ENCODE measurements at regions not wholly inside any gene's neighbourhood (a gene's known extent, or its start where the extent isn't known, plus 50 kb on each side); places are given as distances from the start of the nearest gene placed in this dataset.

- no peaks in the 10 kb centered on the region for H3K9me3 ChIP-seq (ENCODE audit: control insufficient read depth in 2 of 2, low read length in 2 of 2)
- Mint-ChIP-seq H3K27me3 (no peaks in the 10 kb centered on the region), H3K4me1 (no peaks in the 10 kb centered on the region), H3K9me3 (peaks cover 0 to 5% (median 0%) of the 10 kb centered on the region in 7 donors), H3K36me3 (no peaks in the 10 kb centered on the region), H3K27ac (no peak overlapping the region), H3K4me3 (no peak overlapping the region)
- DNase-seq = no peak
- H3K27ac ChIP-seq (ENCODE audit: insufficient read depth, low read length, poor library complexity, severe bottlenecking) = no peak overlapping the region
- no peak overlapping the region for H3K4me3 ChIP-seq (ENCODE audit: low read depth, low read length)
- H3K4me1 ChIP-seq (ENCODE audit: control insufficient read depth, insufficient read depth, low read length, poor library complexity, severe bottlenecking) = no peaks in the 10 kb centered on the region
- no peaks in the 10 kb centered on the region for H3K27me3 ChIP-seq (ENCODE audit: control insufficient read depth, insufficient read depth, low read length)
- no peak for ATAC-seq (ENCODE audit: low read depth in 2 of 2)
- H3K36me3 ChIP-seq (ENCODE audit: control insufficient read depth, insufficient read depth, low read length) = no peaks in the 10 kb centered on the region
These were observed 560.6 kb downstream of the PDCD6IP start for GRCh38 chr3:34359064-34359463.

GRCh38 chr3:34360713-34361112, 562.3 kb downstream of the PDCD6IP start:
- peaks cover 0 to 5% (median 0%) of the 10 kb centered on the region in 7 donors for H3K9me3 Mint-ChIP-seq
- no peaks in the 10 kb centered on the region for H3K4me1 Mint-ChIP-seq

DNA sequence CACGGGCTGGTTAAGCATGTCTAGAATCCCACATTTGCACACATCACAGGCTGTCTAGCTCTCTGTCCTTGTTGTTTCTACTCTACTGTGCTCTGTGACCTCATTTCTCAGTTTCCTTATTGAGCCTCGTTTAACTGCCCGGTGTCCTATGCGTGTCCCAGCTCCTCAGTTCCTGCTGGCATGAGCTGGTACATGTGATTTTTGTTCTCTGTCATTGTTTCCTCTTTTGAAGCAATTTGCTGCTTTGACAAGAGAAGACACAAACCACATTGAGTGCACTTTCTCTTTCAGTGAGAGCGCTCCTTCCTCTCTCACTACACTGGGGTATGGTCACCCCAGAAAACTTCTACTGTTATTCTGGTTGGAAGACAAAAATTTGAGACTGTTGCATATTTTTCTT, 563.5 kb downstream of the PDCD6IP start:
- Histone ChIP-seq H3K36me3 (ENCODE audit: control insufficient read depth, insufficient read depth, low read length) (no peaks in the 10 kb centered on the region), H3K4me1 (ENCODE audit: control insufficient read depth, insufficient read depth, low read length, poor library complexity, severe bottlenecking) (no peaks in the 10 kb centered on the region), H3K9me3 (ENCODE audit: control insufficient read depth in 2 of 2, low read length in 2 of 2) (no peaks in the 10 kb centered on the region), H3K27me3 (ENCODE audit: control insufficient read depth, insufficient read depth, low read length) (no peaks in the 10 kb centered on the region), H3K4me3 (ENCODE audit: low read depth, low read length) (no peak overlapping the region), H3K27ac (ENCODE audit: insufficient read depth, low read length, poor library complexity, severe bottlenecking) (no peak overlapping the region)
- peak in 1 of 3 donors; percentile 7 for DNase-seq
- Mint-ChIP-seq H3K36me3 (no peaks in the 10 kb centered on the region), H3K4me1 (no peaks in the 10 kb centered on the region), H3K27ac (no peak overlapping the region), H3K4me3 (no peak overlapping the region), H3K9me3 (peaks cover 0 to 4% (median 0%) of the 10 kb centered on the region in 7 donors), H3K27me3 (no peaks in the 10 kb centered on the region)
- peak in 1 of 2 donors; percentile 24 for ATAC-seq (ENCODE audit: low read depth in 2 of 2)

More at GRCh38 chr3:34360713-34361112, 562.3 kb downstream of the PDCD6IP start:
- Mint-ChIP-seq H3K27me3 (no peaks in the 10 kb centered on the region), H3K4me3 (no peak overlapping the region), H3K27ac (no peak overlapping the region), H3K36me3 (no peaks in the 10 kb centered on the region)
- Histone ChIP-seq H3K4me3 (ENCODE audit: low read depth, low read length) (no peak overlapping the region), H3K9me3 (ENCODE audit: control insufficient read depth in 2 of 2, low read length in 2 of 2) (no peaks in the 10 kb centered on the region), H3K36me3 (ENCODE audit: control insufficient read depth, insufficient read depth, low read length) (no peaks in the 10 kb centered on the region), H3K4me1 (ENCODE audit: control insufficient read depth, insufficient read depth, low read length, poor library complexity, severe bottlenecking) (no peaks in the 10 kb centered on the region), H3K27me3 (ENCODE audit: control insufficient read depth, insufficient read depth, low read length) (no peaks in the 10 kb centered on the region), H3K27ac (ENCODE audit: insufficient read depth, low read length, poor library complexity, severe bottlenecking) (no peak overlapping the region)
- DNase-seq (no peak), ATAC-seq (ENCODE audit: low read depth in 2 of 2) (no peak)

- Histone ChIP-seq H3K4me3 (ENCODE audit: low read depth, low read length) (no peak overlapping the region), H3K4me1 (ENCODE audit: control insufficient read depth, insufficient read depth, low read length, poor library complexity, severe bottlenecking) (no peaks in the 10 kb centered on the region), H3K27me3 (ENCODE audit: control insufficient read depth, insufficient read depth, low read length) (no peaks in the 10 kb centered on the region), H3K36me3 (ENCODE audit: control insufficient read depth, insufficient read depth, low read length) (no peaks in the 10 kb centered on the region), H3K27ac (ENCODE audit: insufficient read depth, low read length, poor library complexity, severe bottlenecking) (no peak overlapping the region), H3K9me3 (ENCODE audit: control insufficient read depth in 2 of 2, low read length in 2 of 2) (no peaks in the 10 kb centered on the region)
- no peaks in the 10 kb centered on the region for H3K36me3 Mint-ChIP-seq
- ATAC-seq (ENCODE audit: low read depth in 2 of 2) = no peak
- H3K4me1 Mint-ChIP-seq = no peaks in the 10 kb centered on the region
- no peaks in the 10 kb centered on the region for H3K27me3 Mint-ChIP-seq
- no peak for DNase-seq
- no peak overlapping the region for H3K27ac Mint-ChIP-seq
- peaks cover 0 to 4% (median 0%) of the 10 kb centered on the region in 7 donors for H3K9me3 Mint-ChIP-seq
- H3K4me3 Mint-ChIP-seq = no peak overlapping the region
These were observed 564.5 kb downstream of the PDCD6IP start for GRCh38 chr3:34362910-34363309.

DNA sequence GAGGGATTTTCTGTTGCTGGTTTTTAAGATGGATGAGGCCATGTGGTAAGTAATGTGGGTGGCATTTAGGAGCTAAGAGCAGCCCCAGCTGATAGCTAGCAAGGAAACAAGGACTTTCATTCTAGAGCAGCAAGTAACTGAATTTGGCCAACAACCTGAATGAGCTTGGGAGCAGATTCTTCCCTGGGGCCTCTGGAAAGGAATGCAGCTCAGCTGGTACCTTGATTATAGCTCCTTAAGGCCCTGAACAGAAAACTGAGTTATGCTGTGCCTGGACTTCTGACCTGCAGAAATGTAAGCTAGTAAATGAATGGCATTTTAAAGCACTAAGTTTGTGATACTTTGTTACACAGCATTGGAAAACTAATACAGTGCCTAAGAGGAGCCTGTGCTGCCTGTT, 565.5 kb downstream of the PDCD6IP start:
- no peak overlapping the region for H3K4me3 ChIP-seq (ENCODE audit: low read depth, low read length)
- ATAC-seq (ENCODE audit: low read depth in 2 of 2) (no peak), DNase-seq (no peak)
- peaks cover 0 to 4% (median under 1%) of the 10 kb centered on the region in 7 donors for H3K9me3 Mint-ChIP-seq
- no peak overlapping the region for H3K27ac Mint-ChIP-seq
- H3K27me3 ChIP-seq (ENCODE audit: control insufficient read depth, insufficient read depth, low read length) = no peaks in the 10 kb centered on the region
- no peaks in the 10 kb centered on the region for H3K9me3 ChIP-seq (ENCODE audit: control insufficient read depth in 2 of 2, low read length in 2 of 2)
- H3K4me3 Mint-ChIP-seq = no peak overlapping the region
- no peaks in the 10 kb centered on the region for H3K36me3 Mint-ChIP-seq
- H3K4me1 Mint-ChIP-seq = no peaks in the 10 kb centered on the region
- no peaks in the 10 kb centered on the region for H3K36me3 ChIP-seq (ENCODE audit: control insufficient read depth, insufficient read depth, low read length)
- no peaks in the 10 kb centered on the region for H3K27me3 Mint-ChIP-seq
- H3K27ac ChIP-seq (ENCODE audit: insufficient read depth, low read length, poor library complexity, severe bottlenecking) = no peak overlapping the region
- no peaks in the 10 kb centered on the region for H3K4me1 ChIP-seq (ENCODE audit: control insufficient read depth, insufficient read depth, low read length, poor library complexity, severe bottlenecking)

DNA sequence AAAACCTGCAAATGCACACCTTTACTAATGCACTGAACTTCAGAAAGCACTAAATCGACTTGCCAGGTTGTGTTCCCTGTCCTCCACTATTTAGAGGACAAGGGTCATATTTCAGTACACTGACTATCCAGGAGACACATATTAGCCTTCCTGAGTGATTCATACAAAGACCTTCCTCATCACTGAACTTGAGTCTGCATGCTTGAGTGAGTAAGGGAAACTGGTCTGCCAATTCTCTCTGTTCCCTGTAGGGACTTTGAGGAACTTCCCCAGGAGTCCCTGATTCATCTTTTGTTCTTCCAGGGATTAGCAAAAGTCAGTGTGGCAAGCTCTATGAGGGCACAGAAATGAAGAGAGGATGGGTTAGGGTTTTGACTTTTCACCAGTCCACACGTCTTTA, 565.9 kb downstream of the PDCD6IP start:
- H3K4me1 ChIP-seq (ENCODE audit: control insufficient read depth, insufficient read depth, low read length, poor library complexity, severe bottlenecking) = no peaks in the 10 kb centered on the region
- H3K27me3 ChIP-seq (ENCODE audit: control insufficient read depth, insufficient read depth, low read length) = no peaks in the 10 kb centered on the region
- DNase-seq (no peak), ATAC-seq (ENCODE audit: low read depth in 2 of 2) (no peak)
- Mint-ChIP-seq H3K27ac (no peak overlapping the region), H3K4me3 (no peak overlapping the region), H3K27me3 (no peaks in the 10 kb centered on the region), H3K9me3 (peaks cover 0 to 4% (median 1%) of the 10 kb centered on the region in 7 donors), H3K36me3 (no peaks in the 10 kb centered on the region), H3K4me1 (no peaks in the 10 kb centered on the region)
- no peak overlapping the region for H3K27ac ChIP-seq (ENCODE audit: insufficient read depth, low read length, poor library complexity, severe bottlenecking)
- H3K4me3 ChIP-seq (ENCODE audit: low read depth, low read length) = no peak overlapping the region
- H3K9me3 ChIP-seq (ENCODE audit: control insufficient read depth in 2 of 2, low read length in 2 of 2) = no peaks in the 10 kb centered on the region
- no peaks in the 10 kb centered on the region for H3K36me3 ChIP-seq (ENCODE audit: control insufficient read depth, insufficient read depth, low read length)

DNA sequence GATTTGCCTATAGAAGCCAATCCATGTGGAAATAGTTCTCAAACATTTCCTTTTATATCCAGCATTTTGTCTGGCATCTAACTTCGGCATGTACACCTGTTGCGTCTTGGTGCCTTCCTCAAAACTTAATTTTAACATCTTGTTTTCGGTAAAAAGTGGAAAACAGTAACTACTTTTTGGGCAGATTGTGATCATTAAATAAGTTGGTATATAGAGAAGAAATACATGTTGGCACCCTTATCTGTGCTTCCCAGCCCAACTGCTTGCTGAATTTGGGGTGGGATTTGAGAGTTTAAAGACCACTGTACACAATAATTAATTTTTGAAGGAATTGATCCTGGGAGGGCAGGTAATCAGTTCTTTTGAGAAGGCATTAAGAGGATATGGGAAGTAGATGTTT, 566.8 kb downstream of the PDCD6IP start:
- H3K27me3 Mint-ChIP-seq = no peaks in the 10 kb centered on the region
- H3K4me1 Mint-ChIP-seq = no peaks in the 10 kb centered on the region
- no peaks in the 10 kb centered on the region for H3K36me3 Mint-ChIP-seq
- no peak overlapping the region for H3K27ac Mint-ChIP-seq
- no peak for DNase-seq
- ATAC-seq (ENCODE audit: low read depth in 2 of 2) = no peak
- H3K36me3 ChIP-seq (ENCODE audit: control insufficient read depth, insufficient read depth, low read length) = no peaks in the 10 kb centered on the region
- H3K9me3 Mint-ChIP-seq = peaks cover 0 to 4% (median 1%) of the 10 kb centered on the region in 7 donors
- no peaks in the 10 kb centered on the region for H3K9me3 ChIP-seq (ENCODE audit: control insufficient read depth in 2 of 2, low read length in 2 of 2)
- no peak overlapping the region for H3K4me3 ChIP-seq (ENCODE audit: low read depth, low read length)
- no peaks in the 10 kb centered on the region for H3K27me3 ChIP-seq (ENCODE audit: control insufficient read depth, insufficient read depth, low read length)
- H3K4me1 ChIP-seq (ENCODE audit: control insufficient read depth, insufficient read depth, low read length, poor library complexity, severe bottlenecking) = no peaks in the 10 kb centered on the region
- no peak overlapping the region for H3K27ac ChIP-seq (ENCODE audit: insufficient read depth, low read length, poor library complexity, severe bottlenecking)
- H3K4me3 Mint-ChIP-seq = no peak overlapping the region

DNA sequence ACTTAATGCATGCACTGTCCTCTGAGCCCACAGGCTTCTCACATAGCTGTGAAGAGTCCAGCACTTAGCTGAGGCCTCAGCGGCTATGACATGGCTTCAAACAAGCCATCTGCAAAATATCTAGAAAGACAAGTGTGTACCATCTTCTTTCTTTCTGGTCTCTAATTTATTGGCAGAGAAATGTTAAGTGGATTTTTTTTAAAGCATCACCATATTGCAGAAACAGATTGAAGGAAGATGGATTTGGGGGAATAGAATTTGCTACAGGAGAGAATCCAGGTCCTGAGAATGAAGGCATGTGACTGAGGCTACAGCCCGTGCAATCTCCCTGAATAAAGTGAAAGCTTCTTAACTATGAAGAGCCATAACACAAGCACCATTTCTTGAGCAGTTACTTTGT, 567.3 kb downstream of the PDCD6IP start:
- H3K27ac ChIP-seq (ENCODE audit: insufficient read depth, low read length, poor library complexity, severe bottlenecking) = no peak overlapping the region
- no peak overlapping the region for H3K4me3 ChIP-seq (ENCODE audit: low read depth, low read length)
- Mint-ChIP-seq H3K4me1 (no peaks in the 10 kb centered on the region), H3K27ac (no peak overlapping the region), H3K4me3 (no peak overlapping the region), H3K27me3 (no peaks in the 10 kb centered on the region), H3K9me3 (peaks cover 0 to 4% (median 1%) of the 10 kb centered on the region in 7 donors), H3K36me3 (no peaks in the 10 kb centered on the region)
- no peaks in the 10 kb centered on the region for H3K27me3 ChIP-seq (ENCODE audit: control insufficient read depth, insufficient read depth, low read length)
- no peak for ATAC-seq (ENCODE audit: low read depth in 2 of 2)
- no peaks in the 10 kb centered on the region for H3K9me3 ChIP-seq (ENCODE audit: control insufficient read depth in 2 of 2, low read length in 2 of 2)
- H3K36me3 ChIP-seq (ENCODE audit: control insufficient read depth, insufficient read depth, low read length) = no peaks in the 10 kb centered on the region
- DNase-seq = no peak
- H3K4me1 ChIP-seq (ENCODE audit: control insufficient read depth, insufficient read depth, low read length, poor library complexity, severe bottlenecking) = no peaks in the 10 kb centered on the region
